Left cardiac atrium (tissue), 4 donors: ENCODE measurements at regions not wholly inside any gene's neighbourhood (a gene's known extent, or its start where the extent isn't known, plus 50 kb on each side); places are given as distances from the start of the nearest gene placed in this dataset.

ENCODE experiments used
- ATAC-seq, 2 donors: fragments of 200-7000 bp; cut with Tn5 transposase; one replicate each; pipeline ENCODE4 v1.9.1; 2020; ENCODE audit warnings: mild to moderate bottlenecking in 2 of 2, moderate library complexity in 2 of 2
- DNase-seq: peaks from one replicate; pipeline ENCODE4 v3.0.0-alpha.2; 2020
- intact Hi-C, 2 donors: fragments of 100-400 bp; cut with DNase I; formaldehyde crosslinking; loops; one replicate each; pipeline versions ENCODE4 v1.14.1 to v1.15.1; 2022 to 2023
- donor health status: DM: no; HTN: yes; CAD: no.
- donor health status: DM: no; HTN: yes; CAD: no; lungs with severe emphysema.
- donor health status: DM: yes; HTN: yes; CAD: no.
- donor health status: Dilated cardiomyopathy.

DNA sequence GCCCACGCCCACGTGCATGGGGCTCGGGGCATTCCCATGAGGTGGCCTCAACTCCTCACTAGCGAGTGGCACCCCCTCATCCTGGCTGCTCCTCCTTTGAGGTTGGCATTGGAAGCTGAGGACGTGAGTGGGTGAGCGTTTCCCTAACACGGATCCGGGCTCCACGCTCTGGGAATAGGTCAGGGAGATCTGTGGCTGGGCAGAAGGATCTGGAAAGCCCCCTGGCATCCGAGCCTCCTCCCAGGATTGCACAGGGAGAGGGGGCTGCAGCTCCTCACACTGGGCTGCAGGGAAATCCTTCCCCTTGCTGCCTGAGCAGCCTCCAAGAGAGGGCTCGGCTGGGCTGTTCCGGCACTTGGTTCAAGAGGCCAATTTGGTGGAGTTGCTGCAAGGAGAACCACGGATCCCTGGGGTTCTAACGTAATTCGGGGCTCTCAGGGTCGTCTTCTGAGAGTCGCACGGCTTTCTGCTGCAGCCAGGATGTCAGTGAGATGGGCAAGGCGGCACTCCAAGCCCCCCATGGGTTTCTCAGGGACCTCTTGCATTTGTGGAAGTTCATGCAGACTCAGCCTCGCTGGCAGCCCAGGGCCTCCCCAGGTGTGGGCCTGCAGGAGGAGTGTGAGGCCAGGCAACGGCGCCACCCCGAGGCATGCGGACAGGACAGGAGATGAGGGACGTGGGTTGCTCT lies 1119.0 kb downstream of the BRD1 start:
- no peak for ATAC-seq
- no peak for DNase-seq
- intact Hi-C loops: no loop called here

- ATAC-seq: no peak
These were observed 1119.7 kb downstream of the BRD1 start for GRCh38 chr22:48707763-48708557.

GRCh38 chr22:48706934-48707762 lies 1120.5 kb downstream of the BRD1 start:
- no peak for ATAC-seq
- intact Hi-C loops: no loop called here

More at GRCh38 chr22:48707763-48708557, 1119.7 kb downstream of the BRD1 start:
- intact Hi-C loops: no loop called here
- DNase-seq: no peak

DNA sequence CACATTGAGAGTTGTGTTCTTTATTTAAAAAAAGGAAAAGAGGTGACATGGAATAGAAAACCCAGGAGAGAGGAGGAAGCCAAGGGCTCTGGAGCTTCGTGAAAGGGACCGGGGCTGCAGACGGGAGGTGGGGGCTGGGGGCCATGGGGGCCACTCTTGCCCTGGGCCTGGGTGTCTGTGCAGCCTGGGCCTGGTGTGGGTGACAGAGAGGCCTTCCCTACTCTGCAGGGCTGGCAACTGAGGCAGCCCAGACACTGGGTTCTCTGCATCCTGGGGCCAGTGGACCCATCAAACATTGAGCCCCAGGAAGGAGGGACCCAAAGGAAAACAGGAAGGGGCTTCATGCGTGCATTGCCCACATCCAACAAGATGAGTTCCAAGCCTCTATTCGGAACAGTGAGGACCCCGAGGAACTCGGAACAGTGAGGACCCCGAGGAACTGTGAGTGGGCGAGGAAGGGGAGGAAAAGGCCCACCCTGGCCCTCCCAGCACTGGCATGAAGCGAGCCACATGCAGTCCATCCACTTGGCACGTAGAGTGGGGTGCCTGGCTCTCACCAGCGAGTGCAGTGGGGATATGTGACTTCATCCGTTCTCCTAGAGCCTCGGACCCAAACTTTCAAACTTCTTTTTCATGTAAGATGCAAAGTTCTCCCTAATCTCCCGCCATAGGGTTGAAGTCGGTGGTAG lies 1121.6 kb downstream of the BRD1 start:
- intact Hi-C loops: no loop called here
- DNase-seq (no peak), ATAC-seq (no peak)

More at GRCh38 chr22:48706934-48707762, 1120.5 kb downstream of the BRD1 start:
- no peak for DNase-seq

GRCh38 chr22:48705159-48705916 lies 1122.3 kb downstream of the BRD1 start:
- intact Hi-C loops: no loop called here
- ATAC-seq (no peak), DNase-seq (no peak)

DNA sequence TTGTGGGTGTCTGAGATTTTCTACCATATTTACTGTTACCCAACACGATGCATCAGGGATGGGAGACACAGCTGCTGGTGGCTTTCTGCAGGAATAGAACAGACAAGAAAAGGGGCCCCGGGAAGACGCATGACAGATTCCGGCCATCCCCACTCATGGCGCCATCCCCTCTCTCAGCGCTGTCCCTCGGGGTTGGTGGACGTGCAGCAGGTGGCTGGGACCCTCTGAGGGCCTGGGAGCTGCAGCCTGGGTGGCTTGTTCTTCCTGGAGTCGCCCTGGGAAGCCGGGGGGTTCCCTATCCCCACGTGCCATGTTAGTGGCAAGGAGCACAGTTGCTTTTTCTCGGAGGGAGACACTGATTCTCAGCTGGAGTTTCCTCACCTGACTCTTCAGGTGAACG lies 1123.3 kb downstream of the BRD1 start:
- intact Hi-C loops: no loop called here
- peak; percentile 2 for DNase-seq
- ATAC-seq: no peak

DNA sequence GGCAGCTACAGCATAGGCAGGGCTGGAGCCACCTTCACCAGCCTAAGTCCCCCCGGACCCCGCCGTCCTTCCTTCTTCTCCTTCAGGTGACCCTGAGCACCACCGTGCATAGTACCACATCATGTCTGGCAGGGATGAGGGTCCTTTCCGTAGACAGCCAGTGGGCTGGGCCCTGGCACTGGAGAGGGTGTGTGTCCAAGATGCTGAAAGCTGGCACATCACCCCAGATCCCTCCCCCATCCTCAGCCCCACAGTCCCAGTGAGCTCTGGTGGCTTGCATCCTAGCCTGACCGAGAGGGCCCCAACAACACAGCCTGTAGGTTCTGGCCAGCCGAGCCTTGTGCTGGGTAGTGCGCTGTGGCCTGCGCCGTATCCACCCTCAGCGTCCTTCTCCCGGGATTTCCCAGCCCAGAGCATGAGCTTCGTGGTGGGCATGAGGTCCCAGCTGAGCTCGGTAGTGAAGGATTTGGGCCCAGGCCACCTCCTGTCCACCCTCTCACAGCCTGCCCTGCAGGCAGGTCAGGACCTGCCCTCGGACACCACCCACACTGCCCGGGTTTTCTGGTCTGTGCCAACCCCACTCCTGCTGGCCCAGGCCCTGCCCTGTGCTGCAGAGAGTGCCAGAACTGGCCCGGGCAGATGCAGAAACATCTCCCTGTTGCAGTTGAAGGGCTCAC lies 1124.3 kb downstream of the BRD1 start:
- DNase-seq: peak; percentile 3
- intact Hi-C loops: no loop called here
- ATAC-seq: no peak

DNA sequence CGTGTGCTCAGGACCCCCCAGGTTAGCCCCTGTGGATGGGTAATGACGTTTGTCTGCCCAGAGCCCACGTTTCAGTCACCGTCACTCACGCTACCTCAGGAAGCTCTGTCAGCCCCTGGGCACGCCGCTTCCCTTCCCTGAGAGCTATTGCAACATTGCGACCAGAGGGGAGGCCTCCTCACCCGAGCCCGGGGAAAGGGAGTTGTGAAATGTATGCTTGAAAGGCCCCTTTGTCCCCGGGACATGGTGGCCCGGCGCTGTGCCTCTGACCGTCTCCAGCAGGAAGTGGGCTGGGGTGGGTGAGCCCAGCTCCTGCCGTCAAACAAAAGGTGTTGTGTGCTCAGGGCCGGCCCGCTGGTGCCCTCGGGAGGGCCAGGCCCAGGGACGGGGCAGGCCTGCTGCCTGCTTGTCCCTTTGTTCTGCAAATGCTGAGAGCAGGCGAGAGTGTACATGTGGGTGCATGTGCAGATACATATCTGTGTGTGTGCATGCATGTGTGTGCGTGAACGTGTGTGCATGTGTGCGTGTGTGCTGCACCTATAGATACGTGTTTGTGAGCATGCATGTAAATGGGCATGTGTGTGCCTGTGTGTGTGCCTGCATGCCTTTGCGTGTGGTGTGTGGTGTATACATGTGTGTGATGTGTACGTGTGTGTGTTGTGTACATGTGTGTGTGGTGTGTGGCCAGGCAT lies 1125.0 kb downstream of the BRD1 start:
- intact Hi-C loops: no loop called here
- DNase-seq (peak; percentile 15), ATAC-seq (peak; percentile 58 to 72)

GRCh38 chr22:48701296-48702030 lies 1126.2 kb downstream of the BRD1 start:
- ATAC-seq: no peak
- intact Hi-C loops: no loop called here

GRCh38 chr22:48700566-48701295 lies 1126.9 kb downstream of the BRD1 start:
- DNase-seq (no peak), ATAC-seq (no peak)
- intact Hi-C loops: no loop called here

More at GRCh38 chr22:48701296-48702030, 1126.2 kb downstream of the BRD1 start:
- no peak for DNase-seq

GRCh38 chr22:48700180-48700565 lies 1127.5 kb downstream of the BRD1 start:
- DNase-seq (no peak), ATAC-seq (no peak)
- intact Hi-C loops: no loop called here

DNA sequence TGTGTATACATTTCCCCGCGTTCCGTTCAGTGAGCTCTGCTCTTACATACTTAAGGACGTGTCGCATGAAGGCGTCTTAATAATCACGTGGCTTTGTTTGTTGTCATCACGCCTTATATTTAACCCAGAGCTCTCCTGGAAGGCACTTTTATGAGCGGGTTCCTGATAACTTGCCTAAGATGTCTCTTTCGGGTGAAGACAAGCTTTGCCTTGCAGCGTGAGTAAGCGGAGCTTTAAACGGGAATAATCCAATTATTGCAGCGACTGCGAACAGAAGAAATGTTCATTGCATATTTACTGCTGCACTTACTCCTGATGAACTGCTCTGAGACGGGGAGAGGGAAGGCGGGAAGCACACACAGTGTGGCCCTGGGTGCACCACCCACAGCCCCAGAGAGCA lies 1128.2 kb downstream of the BRD1 start:
- intact Hi-C loops: no loop called here
- DNase-seq (no peak), ATAC-seq (no peak)

DNA sequence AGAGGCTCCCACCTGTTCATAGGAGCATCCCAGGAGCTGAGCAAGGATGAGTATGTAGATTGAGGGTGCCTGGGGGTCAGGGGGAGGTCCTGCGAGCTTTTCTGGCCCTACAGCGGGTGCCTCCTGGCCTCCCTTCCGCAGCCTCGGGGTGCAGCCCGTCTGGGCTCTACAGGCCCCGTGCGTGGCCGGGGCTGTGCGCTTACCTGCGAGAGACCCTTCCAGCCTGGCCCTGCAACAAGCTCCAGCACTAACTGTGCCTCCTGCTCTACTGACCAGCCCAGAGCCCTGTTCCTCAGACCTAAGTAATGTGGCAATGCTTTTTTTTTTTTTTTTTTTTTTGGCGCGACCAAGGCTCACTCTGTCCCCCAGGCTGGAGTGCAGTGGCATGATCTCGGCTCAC lies 1129.1 kb downstream of the BRD1 start:
- no peak for ATAC-seq
- intact Hi-C loops: no loop called here
- no peak for DNase-seq

DNA sequence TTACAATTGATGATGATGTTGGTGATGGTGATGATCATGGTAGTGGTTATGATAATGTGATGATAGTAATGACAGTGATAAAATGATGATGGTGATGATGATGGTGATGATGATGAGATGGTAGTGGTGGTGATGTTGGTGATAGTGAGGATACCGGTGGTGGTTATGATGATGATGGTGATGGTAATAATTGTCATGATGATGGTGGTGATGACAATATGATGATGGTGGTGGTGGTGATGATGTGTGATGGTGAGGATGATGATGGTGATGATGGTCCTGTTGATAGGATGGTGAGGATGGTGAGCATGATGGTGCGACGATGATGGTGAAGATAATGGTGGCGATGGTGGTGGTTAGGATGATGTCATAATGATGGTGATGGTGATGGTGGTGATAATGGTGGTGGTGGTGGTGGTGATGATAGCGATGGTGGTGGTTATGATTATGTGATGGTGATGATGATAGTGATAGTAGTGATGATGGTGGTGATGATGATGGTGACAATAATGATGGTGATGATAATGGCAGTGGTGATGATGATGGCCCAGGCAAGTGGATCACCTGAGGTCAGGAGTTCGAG lies 1129.9 kb downstream of the BRD1 start:
- DNase-seq (no peak), ATAC-seq (no peak)
- intact Hi-C loops: no loop called here

- ATAC-seq (no peak), DNase-seq (no peak)
- intact Hi-C loops: no loop called here
These were observed 1130.5 kb downstream of the BRD1 start for GRCh38 chr22:48697223-48697622.

- no peak for ATAC-seq
- DNase-seq: no peak
- intact Hi-C loops: no loop called here
These were observed 1131.3 kb downstream of the BRD1 start for GRCh38 chr22:48696371-48696770.
